ENCODE measurements at regions not wholly inside any gene's neighbourhood (a gene's known extent, or its start where the extent isn't known, plus 50 kb on each side); places are given as distances from the start of the nearest gene placed in this dataset.
"Not testable (repeated sequence)": the region's sequence is repeated elsewhere in the genome, so short reads cannot be mapped to it uniquely, and the experiment has no call there.

DNA sequence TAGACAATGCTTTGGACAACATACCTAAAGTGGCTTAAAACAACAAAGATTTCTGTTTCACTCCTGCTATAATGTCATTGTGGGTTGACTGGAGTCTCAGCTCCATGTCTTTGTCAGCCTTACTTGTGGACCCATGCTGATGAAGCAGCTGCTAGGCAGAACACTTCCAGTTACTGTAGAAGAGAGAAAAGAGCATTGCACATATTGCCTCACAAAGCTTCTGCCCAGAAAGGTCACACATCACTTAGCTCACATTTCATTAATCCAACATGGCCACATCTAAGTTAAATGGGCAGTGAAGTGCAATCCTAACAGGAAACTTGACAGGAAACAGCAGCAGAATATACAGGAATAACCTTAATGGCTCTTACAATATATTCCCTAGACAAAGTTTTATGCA lies 480.5 kb upstream of the HTR1E start:
- in situ Hi-C loops (cut with MboI; ENCODE audit: low pct_unique_long_range_greater_than_20kb, low sequenced_read_pairs, unreplicated experiment): no loop called here
- TF ChIP-seq, protein P1, sequence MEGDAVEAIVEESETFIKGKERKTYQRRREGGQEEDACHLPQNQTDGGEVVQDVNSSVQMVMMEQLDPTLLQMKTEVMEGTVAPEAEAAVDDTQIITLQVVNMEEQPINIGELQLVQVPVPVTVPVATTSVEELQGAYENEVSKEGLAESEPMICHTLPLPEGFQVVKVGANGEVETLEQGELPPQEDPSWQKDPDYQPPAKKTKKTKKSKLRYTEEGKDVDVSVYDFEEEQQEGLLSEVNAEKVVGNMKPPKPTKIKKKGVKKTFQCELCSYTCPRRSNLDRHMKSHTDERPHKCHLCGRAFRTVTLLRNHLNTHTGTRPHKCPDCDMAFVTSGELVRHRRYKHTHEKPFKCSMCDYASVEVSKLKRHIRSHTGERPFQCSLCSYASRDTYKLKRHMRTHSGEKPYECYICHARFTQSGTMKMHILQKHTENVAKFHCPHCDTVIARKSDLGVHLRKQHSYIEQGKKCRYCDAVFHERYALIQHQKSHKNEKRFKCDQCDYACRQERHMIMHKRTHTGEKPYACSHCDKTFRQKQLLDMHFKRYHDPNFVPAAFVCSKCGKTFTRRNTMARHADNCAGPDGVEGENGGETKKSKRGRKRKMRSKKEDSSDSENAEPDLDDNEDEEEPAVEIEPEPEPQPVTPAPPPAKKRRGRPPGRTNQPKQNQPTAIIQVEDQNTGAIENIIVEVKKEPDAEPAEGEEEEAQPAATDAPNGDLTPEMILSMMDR (IDR thresholded peaks at IDR 0.05; ENCODE audit: extremely low read depth, insufficient read depth, missing control alignments): no peak
- DNase-seq (ENCODE audit: low spot score): no peak

DNA sequence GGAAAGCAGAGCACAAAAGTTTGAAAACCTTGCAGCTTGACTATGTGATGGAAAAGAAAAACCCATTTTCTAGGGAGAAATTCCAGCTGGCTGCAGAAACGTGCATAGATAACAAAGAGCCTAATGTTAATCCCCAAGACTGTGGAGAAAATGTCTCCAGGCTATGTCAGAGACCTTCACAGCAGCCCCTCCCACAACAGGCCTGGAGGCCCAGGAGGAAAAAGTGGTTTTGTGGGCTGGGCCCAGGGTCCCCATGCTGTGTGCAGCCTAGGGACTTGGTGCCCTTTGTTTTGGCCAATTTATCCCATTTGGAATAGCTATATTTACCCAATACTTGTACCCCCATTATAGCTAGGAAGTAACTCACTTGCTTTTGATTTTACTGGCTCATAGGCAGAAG lies 484.1 kb upstream of the HTR1E start:
- in situ Hi-C loops (cut with MboI; ENCODE audit: low pct_unique_long_range_greater_than_20kb, low sequenced_read_pairs, unreplicated experiment): no loop called here
- TF ChIP-seq, protein P1 (IDR thresholded peaks at IDR 0.05; ENCODE audit: extremely low read depth, insufficient read depth, missing control alignments): no peak
- DNase-seq (ENCODE audit: low spot score): no peak

DNA sequence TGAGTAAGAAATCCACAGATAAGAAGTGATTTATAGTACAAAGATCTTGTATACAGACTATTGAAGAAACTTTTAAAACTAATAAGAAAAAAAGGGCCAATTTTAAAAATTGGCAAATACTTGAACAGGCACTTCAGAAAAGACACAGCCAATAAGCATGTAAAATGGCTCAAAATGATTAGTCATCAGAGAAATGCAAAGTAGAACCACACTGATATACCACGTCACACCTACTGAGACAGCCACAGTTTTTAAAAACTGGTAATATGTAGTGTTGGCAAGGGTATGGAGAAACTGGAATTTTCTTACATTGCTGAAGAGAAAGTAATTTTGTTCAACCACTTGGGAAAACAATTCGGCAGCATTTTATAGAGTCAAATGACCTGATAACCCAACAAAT lies 488.9 kb upstream of the HTR1E start:
- DNase-seq (ENCODE audit: low spot score): no peak
- in situ Hi-C loops (cut with MboI; ENCODE audit: low pct_unique_long_range_greater_than_20kb, low sequenced_read_pairs, unreplicated experiment): no loop called here
- TF ChIP-seq, protein P1 (IDR thresholded peaks at IDR 0.05; ENCODE audit: extremely low read depth, insufficient read depth, missing control alignments): no peak

DNA sequence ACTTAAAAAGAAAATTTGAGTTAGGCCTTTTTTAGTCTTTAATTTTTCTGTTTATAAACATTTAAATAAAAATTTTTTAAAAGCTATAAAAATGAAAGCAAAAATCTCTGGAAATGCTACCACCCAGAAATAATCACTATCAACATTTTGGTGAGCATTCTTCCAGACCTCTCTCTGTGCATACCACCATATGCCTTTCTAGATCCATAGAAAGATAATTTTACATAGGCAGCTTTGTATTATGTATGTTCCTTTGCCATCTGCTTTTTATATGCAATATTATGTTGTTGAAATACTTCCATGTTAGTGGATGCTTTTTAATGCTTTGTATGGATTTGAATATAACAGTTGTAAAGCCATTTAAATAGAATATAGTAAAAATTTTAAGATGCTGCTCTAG lies 496.7 kb upstream of the HTR1E start:
- TF ChIP-seq, protein P1 (IDR thresholded peaks at IDR 0.05; ENCODE audit: extremely low read depth, insufficient read depth, missing control alignments): no peak
- DNase-seq (ENCODE audit: low spot score): no peak
- in situ Hi-C loops (cut with MboI; ENCODE audit: low pct_unique_long_range_greater_than_20kb, low sequenced_read_pairs, unreplicated experiment): no loop called here

DNA sequence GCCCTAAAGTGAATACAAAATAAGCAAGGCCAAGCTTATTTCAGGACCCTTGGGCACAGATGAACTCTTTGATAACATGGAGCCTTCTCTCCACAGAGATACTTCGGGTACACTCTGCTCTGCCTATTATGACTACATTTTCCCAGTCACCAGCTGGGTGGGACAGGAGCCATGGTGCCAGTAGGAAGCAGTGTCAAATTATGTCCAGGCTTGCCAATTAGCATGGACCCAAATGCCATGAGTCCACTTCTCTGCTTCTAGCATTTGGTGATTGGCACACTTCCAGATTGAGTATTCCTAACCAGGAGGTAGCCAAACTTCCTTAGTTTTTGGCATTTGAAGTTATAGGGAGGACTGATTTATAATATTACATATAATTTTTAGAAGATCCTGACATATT lies 513.8 kb upstream of the HTR1E start:
- no peak for DNase-seq (ENCODE audit: low spot score)
- TF ChIP-seq, protein P1 (IDR thresholded peaks at IDR 0.05; ENCODE audit: extremely low read depth, insufficient read depth, missing control alignments): no peak
- in situ Hi-C loops (cut with MboI; ENCODE audit: low pct_unique_long_range_greater_than_20kb, low sequenced_read_pairs, unreplicated experiment): no loop called here

DNA sequence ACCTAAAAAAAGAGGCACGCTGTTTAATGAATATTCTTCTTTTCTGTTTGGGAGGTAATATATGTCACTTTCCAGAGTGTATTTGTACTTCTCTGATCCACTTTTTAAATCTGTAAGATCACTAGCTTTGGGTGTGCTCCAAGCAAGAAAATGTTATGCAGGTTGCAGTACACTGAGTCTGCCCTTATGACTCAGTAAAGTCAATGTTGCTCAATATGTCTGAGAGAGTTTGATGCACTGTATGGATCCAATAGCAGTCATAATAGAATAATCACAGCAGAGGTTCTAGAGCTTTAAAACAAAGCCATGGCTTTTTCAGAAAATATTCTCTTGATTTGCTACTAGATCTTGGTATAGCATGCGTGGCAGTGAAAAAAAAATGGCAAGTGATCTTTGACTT lies 525.3 kb upstream of the HTR1E start:
- in situ Hi-C loops (cut with MboI; ENCODE audit: low pct_unique_long_range_greater_than_20kb, low sequenced_read_pairs, unreplicated experiment): no loop called here
- TF ChIP-seq, protein P1 (IDR thresholded peaks at IDR 0.05; ENCODE audit: extremely low read depth, insufficient read depth, missing control alignments): no peak
- no peak for DNase-seq (ENCODE audit: low spot score)

DNA sequence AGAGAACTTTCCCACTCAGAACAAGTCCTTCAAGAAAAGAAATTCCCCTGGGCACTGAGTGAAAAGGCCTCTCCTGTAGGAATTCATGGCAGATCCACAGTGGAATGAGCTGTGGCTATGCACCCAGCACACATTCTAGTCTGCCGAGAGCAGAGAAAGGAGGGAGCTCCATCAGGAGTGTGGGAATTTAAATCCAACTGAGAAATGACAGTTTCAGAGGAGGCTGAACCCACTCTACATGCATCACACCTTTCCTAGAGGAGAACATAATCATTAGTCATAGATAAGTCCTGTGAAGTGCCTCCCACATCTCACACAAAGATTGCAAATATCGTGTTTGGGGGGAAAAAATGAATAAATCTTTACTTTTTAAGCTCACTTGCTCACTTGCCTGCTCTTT lies 530.2 kb upstream of the HTR1E start:
- TF ChIP-seq, protein P1 (IDR thresholded peaks at IDR 0.05; ENCODE audit: extremely low read depth, insufficient read depth, missing control alignments): no peak
- no peak for DNase-seq (ENCODE audit: low spot score)
- in situ Hi-C loops (cut with MboI; ENCODE audit: low pct_unique_long_range_greater_than_20kb, low sequenced_read_pairs, unreplicated experiment): no loop called here

DNA sequence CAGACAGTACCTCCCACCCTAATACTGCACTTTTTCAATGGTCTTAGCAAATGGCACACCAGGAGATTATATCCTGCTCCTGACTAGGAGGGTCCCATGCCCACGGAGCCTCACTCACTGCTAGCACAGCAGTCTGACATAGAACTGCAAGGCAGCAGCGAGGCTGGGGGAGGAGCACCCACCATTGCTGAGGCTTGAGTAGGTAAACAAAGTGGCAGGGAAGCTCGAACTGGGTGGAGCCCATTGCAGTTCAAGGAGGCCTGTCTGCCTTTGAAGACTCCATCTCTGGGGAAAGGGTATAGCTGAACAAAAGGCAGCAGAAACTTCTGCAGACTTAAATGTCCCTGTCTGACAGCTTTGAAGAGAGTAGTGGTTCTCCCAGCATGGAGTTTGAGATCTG lies 544.5 kb upstream of the HTR1E start:
- DNase-seq (ENCODE audit: low spot score); in situ Hi-C loops (cut with MboI; ENCODE audit: low pct_unique_long_range_greater_than_20kb, low sequenced_read_pairs, unreplicated experiment): not testable (repeated sequence)
